ENCODE measurements at regions not wholly inside any gene's neighbourhood (a gene's known extent, or its start where the extent isn't known, plus 50 kb on each side); places are given as distances from the start of the nearest gene placed in this dataset.

GRCh38 chr13:108558489-108558888 lies 70.9 kb upstream of the MYO16 start:
- H3K27ac ChIP-seq = no peak overlapping the region
- no peak for DNase-seq (ENCODE audit: low spot score)
- no peak for TF ChIP-seq EZH2phosphoT487 (IDR thresholded peaks at IDR 0.05)
- no peak for TF ChIP-seq EZH2 (IDR thresholded peaks at IDR 0.05)
- TF ChIP-seq, protein P1, sequence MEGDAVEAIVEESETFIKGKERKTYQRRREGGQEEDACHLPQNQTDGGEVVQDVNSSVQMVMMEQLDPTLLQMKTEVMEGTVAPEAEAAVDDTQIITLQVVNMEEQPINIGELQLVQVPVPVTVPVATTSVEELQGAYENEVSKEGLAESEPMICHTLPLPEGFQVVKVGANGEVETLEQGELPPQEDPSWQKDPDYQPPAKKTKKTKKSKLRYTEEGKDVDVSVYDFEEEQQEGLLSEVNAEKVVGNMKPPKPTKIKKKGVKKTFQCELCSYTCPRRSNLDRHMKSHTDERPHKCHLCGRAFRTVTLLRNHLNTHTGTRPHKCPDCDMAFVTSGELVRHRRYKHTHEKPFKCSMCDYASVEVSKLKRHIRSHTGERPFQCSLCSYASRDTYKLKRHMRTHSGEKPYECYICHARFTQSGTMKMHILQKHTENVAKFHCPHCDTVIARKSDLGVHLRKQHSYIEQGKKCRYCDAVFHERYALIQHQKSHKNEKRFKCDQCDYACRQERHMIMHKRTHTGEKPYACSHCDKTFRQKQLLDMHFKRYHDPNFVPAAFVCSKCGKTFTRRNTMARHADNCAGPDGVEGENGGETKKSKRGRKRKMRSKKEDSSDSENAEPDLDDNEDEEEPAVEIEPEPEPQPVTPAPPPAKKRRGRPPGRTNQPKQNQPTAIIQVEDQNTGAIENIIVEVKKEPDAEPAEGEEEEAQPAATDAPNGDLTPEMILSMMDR (IDR thresholded peaks at IDR 0.05) = no peak
- H3K9me3 Mint-ChIP-seq = no peaks in the 10 kb centered on the region
- peaks cover 3% of the 10 kb centered on the region for H3K27me3 Mint-ChIP-seq (ENCODE audit: insufficient read depth, low read depth)
- no peaks in the 10 kb centered on the region for H3K79me2 ChIP-seq (ENCODE audit: low read depth)
- no peaks in the 10 kb centered on the region for H3K9me3 ChIP-seq (ENCODE audit: low read depth)
- H3K4me3 ChIP-seq = no peak overlapping the region
- no peaks in the 10 kb centered on the region for H4K20me1 ChIP-seq (ENCODE audit: low read depth)
- H3K4me2 ChIP-seq = no peak overlapping the region
- no peaks in the 10 kb centered on the region for H3F3A ChIP-seq (ENCODE audit: low read depth)
- no peaks in the 10 kb centered on the region for H3K4me1 ChIP-seq
- H3K4me3 Mint-ChIP-seq = no peak overlapping the region
- no peak overlapping the region for H2AFZ ChIP-seq (replicated peaks)
- H3K27ac Mint-ChIP-seq = no peak overlapping the region
- no peaks in the 10 kb centered on the region for H3K27me3 ChIP-seq
- no peaks in the 10 kb centered on the region for H3K36me3 Mint-ChIP-seq
- H3K36me3 ChIP-seq = no peaks in the 10 kb centered on the region
- H3K9ac ChIP-seq = no peak overlapping the region
- peaks cover 13% of the 10 kb centered on the region for H3K4me1 Mint-ChIP-seq

DNA sequence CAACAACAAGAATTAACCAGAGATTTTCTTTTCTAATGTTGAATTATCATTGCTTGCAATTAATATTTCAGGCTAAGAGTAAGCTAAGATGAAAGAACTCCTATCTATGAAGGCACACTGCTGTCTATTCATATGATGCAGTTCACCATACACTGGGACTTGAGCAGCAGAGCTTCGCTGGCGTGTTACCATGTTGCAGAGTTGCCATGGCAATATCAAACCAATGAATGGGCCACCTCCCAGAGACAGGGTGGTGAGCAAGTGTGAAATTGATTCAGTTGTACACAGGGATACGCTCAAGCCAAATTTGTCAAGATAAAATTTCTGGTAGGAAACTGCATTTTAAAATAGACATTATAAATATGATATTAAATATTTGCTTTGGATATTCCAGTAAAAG lies 69.3 kb upstream of the MYO16 start:
- Histone ChIP-seq H3F3A (ENCODE audit: low read depth) (no peaks in the 10 kb centered on the region), H2AFZ (replicated peaks) (no peak overlapping the region), H4K20me1 (ENCODE audit: low read depth) (no peaks in the 10 kb centered on the region), H3K36me3 (no peaks in the 10 kb centered on the region), H3K4me3 (no peak overlapping the region), H3K9me3 (ENCODE audit: low read depth) (no peaks in the 10 kb centered on the region), H3K27me3 (no peaks in the 10 kb centered on the region), H3K9ac (no peak overlapping the region), H3K4me1 (no peaks in the 10 kb centered on the region), H3K79me2 (ENCODE audit: low read depth) (no peaks in the 10 kb centered on the region), H3K4me2 (no peak overlapping the region), H3K27ac (no peak overlapping the region)
- no peaks in the 10 kb centered on the region for H3K36me3 Mint-ChIP-seq
- H3K9me3 Mint-ChIP-seq = peaks cover 6% of the 10 kb centered on the region
- H3K4me1 Mint-ChIP-seq = peaks cover 13% of the 10 kb centered on the region
- no peak overlapping the region for H3K4me3 Mint-ChIP-seq
- peaks cover 3% of the 10 kb centered on the region for H3K27me3 Mint-ChIP-seq (ENCODE audit: insufficient read depth, low read depth)
- DNase-seq (ENCODE audit: low spot score) = no peak
- no peak for TF ChIP-seq EZH2 (IDR thresholded peaks at IDR 0.05)
- TF ChIP-seq EZH2phosphoT487 (IDR thresholded peaks at IDR 0.05) = no peak
- TF ChIP-seq, protein P1 (IDR thresholded peaks at IDR 0.05) = no peak
- no peak overlapping the region for H3K27ac Mint-ChIP-seq

- Histone ChIP-seq H3K4me3 (no peak overlapping the region), H3K79me2 (ENCODE audit: low read depth) (no peaks in the 10 kb centered on the region), H3K36me3 (no peaks in the 10 kb centered on the region), H3F3A (ENCODE audit: low read depth) (no peaks in the 10 kb centered on the region), H3K4me1 (no peaks in the 10 kb centered on the region), H2AFZ (replicated peaks) (no peak overlapping the region), H3K27ac (no peak overlapping the region), H4K20me1 (ENCODE audit: low read depth) (no peaks in the 10 kb centered on the region), H3K9ac (no peak overlapping the region), H3K27me3 (no peaks in the 10 kb centered on the region), H3K9me3 (ENCODE audit: low read depth) (no peaks in the 10 kb centered on the region), H3K4me2 (no peak overlapping the region)
- H3K27me3 Mint-ChIP-seq (ENCODE audit: insufficient read depth, low read depth) = peaks cover 3% of the 10 kb centered on the region
- no peak overlapping the region for H3K4me3 Mint-ChIP-seq
- TF ChIP-seq EZH2phosphoT487 (IDR thresholded peaks at IDR 0.05) = no peak
- H3K9me3 Mint-ChIP-seq = peaks cover 6% of the 10 kb centered on the region
- no peak overlapping the region for H3K27ac Mint-ChIP-seq
- H3K4me1 Mint-ChIP-seq = peaks cover 13% of the 10 kb centered on the region
- no peak for DNase-seq (ENCODE audit: low spot score)
- no peaks in the 10 kb centered on the region for H3K36me3 Mint-ChIP-seq
Observed at GRCh38 chr13:108561149-108561548, 68.3 kb upstream of the MYO16 start.

DNA sequence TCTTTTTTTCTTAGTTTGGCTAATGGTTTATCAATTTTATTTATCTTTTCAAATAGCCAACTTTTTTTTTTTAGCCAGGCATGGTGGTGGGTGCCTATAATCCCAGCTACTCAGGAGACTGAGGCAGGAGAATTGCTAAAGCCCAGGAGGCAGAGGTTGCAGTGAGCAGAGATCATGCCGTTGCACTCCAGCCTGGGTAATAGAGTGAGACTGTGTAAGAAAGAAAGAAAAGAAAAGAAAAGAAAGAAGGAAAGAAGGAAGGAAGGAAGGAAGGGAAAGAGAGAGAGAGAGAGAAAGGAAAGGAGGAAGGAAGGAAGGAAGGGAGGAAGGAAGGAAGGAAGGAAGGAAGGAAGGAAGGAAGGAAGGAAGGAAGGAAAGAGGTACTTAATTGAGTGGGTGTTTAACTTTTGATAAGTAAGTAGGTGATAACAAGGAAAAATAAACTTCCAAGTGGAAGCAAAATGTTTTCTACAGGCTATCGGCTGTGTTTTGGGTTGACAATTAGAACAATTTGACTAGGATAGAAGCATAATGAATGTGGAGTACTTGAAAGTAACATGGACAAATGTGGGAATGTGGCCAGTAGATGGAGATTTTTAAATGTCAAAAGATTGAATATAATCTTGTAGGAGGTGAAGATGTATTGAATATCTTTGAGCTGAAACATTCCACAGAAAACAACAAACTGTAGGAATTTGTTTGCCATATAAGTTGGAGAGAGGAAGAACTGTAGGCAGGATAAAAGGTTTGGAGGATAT lies 62.8 kb upstream of the MYO16 start:
- H3K27ac Mint-ChIP-seq = no peak overlapping the region
- no peaks in the 10 kb centered on the region for H3K27me3 Mint-ChIP-seq (ENCODE audit: insufficient read depth, low read depth)
- Histone ChIP-seq H3K4me1 (no peaks in the 10 kb centered on the region), H3K27ac (no peak overlapping the region), H3K4me3 (no peak overlapping the region), H3K9me3 (ENCODE audit: low read depth) (no peaks in the 10 kb centered on the region), H4K20me1 (ENCODE audit: low read depth) (no peaks in the 10 kb centered on the region), H3K9ac (no peak overlapping the region), H3F3A (ENCODE audit: low read depth) (no peaks in the 10 kb centered on the region), H2AFZ (replicated peaks) (no peak overlapping the region), H3K79me2 (ENCODE audit: low read depth) (no peaks in the 10 kb centered on the region), H3K36me3 (no peaks in the 10 kb centered on the region), H3K27me3 (no peaks in the 10 kb centered on the region), H3K4me2 (no peak overlapping the region)
- H3K4me3 Mint-ChIP-seq = no peak overlapping the region
- TF ChIP-seq EZH2 (IDR thresholded peaks at IDR 0.05) (no peak), EZH2phosphoT487 (IDR thresholded peaks at IDR 0.05) (no peak)
- TF ChIP-seq, protein P1 (IDR thresholded peaks at IDR 0.05) = no peak
- no peak for DNase-seq (ENCODE audit: low spot score)
- H3K4me1 Mint-ChIP-seq = peaks cover 5% of the 10 kb centered on the region
- peaks cover 6% of the 10 kb centered on the region for H3K9me3 Mint-ChIP-seq
- no peaks in the 10 kb centered on the region for H3K36me3 Mint-ChIP-seq

Measured in neural progenitor cell (in vitro differentiated cells).